GM12878 (cell line): ENCODE measurements at regions not wholly inside any gene's neighbourhood (a gene's known extent, or its start where the extent isn't known, plus 50 kb on each side); places are given as distances from the start of the nearest gene placed in this dataset.

Experiments used
- ATF7 ChIP-seq: fragments of 450-650 bp; IDR thresholded peaks from 2 replicates; pipeline ENCODE4 v1.6.1; 2016; ENCODE audit warnings: low read depth, mild to moderate bottlenecking
- BCL3 ChIP-seq: IDR thresholded peaks from 2 replicates; pipeline ENCODE4 v1.6.1; 2011; ENCODE audit warnings: borderline replicate concordance, low read depth, mild to moderate bottlenecking, moderate library complexity, low read length; ENCODE audit not compliant: insufficient read depth, poor library complexity, severe bottlenecking
- EP300 ChIP-seq, 2 experiments: fragments of 150-350 bp in 1 of 2; IDR thresholded peaks; 2 replicates each; pipeline ENCODE4 v1.6.1; 2011 to 2012; ENCODE audit warnings: low read depth in 2 of 2, low read length in 2 of 2, borderline replicate concordance in 1 of 2, improper control_type of control experiment in 1 of 2, inconsistent platforms in 1 of 2; ENCODE audit not compliant: control insufficient read depth in 1 of 2
- FOS ChIP-seq: IDR thresholded peaks from 3 replicates; pipeline ENCODE4 v1.6.1; 2011; ENCODE audit warnings: borderline replicate concordance; ENCODE audit not compliant: insufficient read length; ENCODE audit errors: extremely low read depth
- GABPA ChIP-seq: IDR thresholded peaks from 2 replicates; pipeline ENCODE4 v1.6.1; 2014; ENCODE audit warnings: antibody characterized with exemption, low read depth, mild to moderate bottlenecking, inconsistent platforms
- GATAD2B ChIP-seq: fragments of 450-650 bp; conservative IDR thresholded peaks from 2 replicates; pipeline ENCODE4 v1.6.1; 2017; ENCODE audit warnings: low read depth, mild to moderate bottlenecking, moderate library complexity
- IRF3 ChIP-seq: fragments of 450-650 bp; IDR thresholded peaks from 2 replicates; pipeline ENCODE4 v1.6.1; 2014; ENCODE audit warnings: mild to moderate bottlenecking
- JUNB ChIP-seq: IDR thresholded peaks from 2 replicates; pipeline ENCODE4 v1.6.1; 2016; ENCODE audit warnings: antibody characterized with exemption, mild to moderate bottlenecking
- MEF2A ChIP-seq: IDR thresholded peaks from 2 replicates; pipeline ENCODE4 v1.6.1; 2011; ENCODE audit warnings: low read depth, mild to moderate bottlenecking, low read length, moderate library complexity; ENCODE audit not compliant: insufficient read depth
- MEF2B ChIP-seq: fragments of 450-650 bp; IDR thresholded peaks from 2 replicates; pipeline ENCODE4 v1.6.1; 2018; ENCODE audit warnings: mild to moderate bottlenecking, moderate library complexity; ENCODE audit not compliant: partially characterized antibody, poor library complexity, severe bottlenecking
- MTA2 ChIP-seq: fragments of 450-650 bp; IDR thresholded peaks from 2 replicates; pipeline ENCODE4 v1.6.1; 2016; ENCODE audit warnings: low read depth, mild to moderate bottlenecking, moderate library complexity
- MTA3 ChIP-seq: IDR thresholded peaks from 2 replicates; pipeline ENCODE4 v1.6.1; 2012; ENCODE audit warnings: low read length, inconsistent platforms, borderline replicate concordance
- RFX5 ChIP-seq: IDR thresholded peaks from 2 replicates; pipeline ENCODE4 v1.6.1; 2011; ENCODE audit warnings: low read depth, low read length, improper control_type of control experiment
- SIX5 ChIP-seq: IDR thresholded peaks from 2 replicates; pipeline ENCODE4 v1.6.1; 2011; ENCODE audit warnings: mild to moderate bottlenecking, low read depth, low read length, moderate library complexity; ENCODE audit not compliant: severe bottlenecking
- SP1 ChIP-seq: IDR thresholded peaks from one replicate; pipeline ENCODE4 v1.6.1; 2011; ENCODE audit warnings: low read depth, low read length
- SRF ChIP-seq, 2 experiments: IDR thresholded peaks; 2 replicates each; pipeline ENCODE4 v1.6.1; 2011; ENCODE audit warnings: low read depth in 2 of 2, low read length in 2 of 2, mild to moderate bottlenecking in 1 of 2, moderate library complexity in 1 of 2
- TBL1XR1 ChIP-seq: IDR thresholded peaks from 2 replicates; pipeline ENCODE4 v1.6.1; 2012; ENCODE audit warnings: low read depth, low read length, improper control_type of control experiment
- USF1 ChIP-seq: IDR thresholded peaks from 2 replicates; pipeline ENCODE4 v1.6.1; 2011; ENCODE audit warnings: borderline replicate concordance, low read depth, mild to moderate bottlenecking, moderate library complexity, mixed read lengths, low read length; ENCODE audit not compliant: insufficient read depth; ENCODE audit errors: extremely low read length
- WRNIP1 ChIP-seq: IDR thresholded peaks from 2 replicates; pipeline ENCODE4 v1.6.1; 2011; ENCODE audit warnings: low read depth, low read length, improper control_type of control experiment, borderline replicate concordance
- YY1 ChIP-seq: IDR thresholded peaks from 2 replicates; pipeline ENCODE4 v1.6.1; 2011; ENCODE audit warnings: low read depth, mild to moderate bottlenecking, low read length
- ZBTB11 ChIP-seq: fragments of 450-650 bp; formaldehyde crosslinking; IDR thresholded peaks from 2 replicates; pipeline ENCODE4 v1.5.0; 2022; ENCODE audit warnings: mild to moderate bottlenecking, missing genetic modification characterization
- ZNF384 ChIP-seq: IDR thresholded peaks from 2 replicates; pipeline ENCODE4 v1.6.1; 2012; ENCODE audit warnings: low read depth, mild to moderate bottlenecking, low read length, improper control_type of control experiment, borderline replicate concordance
- TF ChIP-seq, protein P1 (sequence below): fragments of 450-650 bp; IDR thresholded peaks from 2 replicates; pipeline ENCODE4 v1.6.1; 2016; ENCODE audit warnings: mild to moderate bottlenecking

- TF ChIP-seq USF1, result no peak
- TF ChIP-seq SIX5, result no peak
- TF ChIP-seq GATAD2B, result no peak
- TF ChIP-seq MEF2B, result no peak
- peak; percentile 70; the same call in 1 of the 2 replicates for TF ChIP-seq MTA2
- TF ChIP-seq ZBTB11 (CRISPR knock-in tag), result no peak
- 0 out of 2 replicates have a peak, but pooled peaks have one; percentile 47 for TF ChIP-seq GABPA
- 0 out of 2 replicates have a peak, but pooled peaks have one; percentile 54 for TF ChIP-seq MEF2A
- TF ChIP-seq IRF3, result no peak
- no peak for TF ChIP-seq WRNIP1
- 0 out of 2 replicates have a peak, but pooled peaks have one; percentile 31 for TF ChIP-seq TBL1XR1
- peak; percentile 54 for TF ChIP-seq ATF7
- peak; percentile 44 for TF ChIP-seq BCL3
- no peak for TF ChIP-seq RFX5
- TF ChIP-seq JUNB, result peak; percentile 99
- TF ChIP-seq YY1, result peak; percentile 54; the same call in 1 of the 2 replicates
- TF ChIP-seq FOS, result no peak
- TF ChIP-seq SRF (IDR thresholded peaks at IDR 0.05; ENCODE audit: low read depth in 2 of 2, low read length in 2 of 2), result peak in 1 of 2 experiments; percentile 64; a peak in 1 of 4 replicates
- TF ChIP-seq SP1, result no peak
- no peak; the same call in 1 of the 2 replicates for TF ChIP-seq MTA3
- TF ChIP-seq EP300 (IDR thresholded peaks at IDR 0.05; ENCODE audit: borderline replicate concordance in 1 of 2, control insufficient read depth in 1 of 2, low read depth in 2 of 2, low read length in 2 of 2), result peak; percentile 42 to 78; a peak in 2 of 4 replicates
- peak; percentile 58 for TF ChIP-seq ZNF384
- TF ChIP-seq, protein P1, sequence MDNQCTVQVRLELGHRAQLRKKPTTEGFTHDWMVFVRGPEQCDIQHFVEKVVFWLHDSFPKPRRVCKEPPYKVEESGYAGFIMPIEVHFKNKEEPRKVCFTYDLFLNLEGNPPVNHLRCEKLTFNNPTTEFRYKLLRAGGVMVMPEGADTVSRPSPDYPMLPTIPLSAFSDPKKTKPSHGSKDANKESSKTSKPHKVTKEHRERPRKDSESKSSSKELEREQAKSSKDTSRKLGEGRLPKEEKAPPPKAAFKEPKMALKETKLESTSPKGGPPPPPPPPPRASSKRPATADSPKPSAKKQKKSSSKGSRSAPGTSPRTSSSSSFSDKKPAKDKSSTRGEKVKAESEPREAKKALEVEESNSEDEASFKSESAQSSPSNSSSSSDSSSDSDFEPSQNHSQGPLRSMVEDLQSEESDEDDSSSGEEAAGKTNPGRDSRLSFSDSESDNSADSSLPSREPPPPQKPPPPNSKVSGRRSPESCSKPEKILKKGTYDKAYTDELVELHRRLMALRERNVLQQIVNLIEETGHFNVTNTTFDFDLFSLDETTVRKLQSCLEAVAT, result no peak
These were observed 270.6 kb upstream of the HES1 start (continued) for GRCh38 chr3:193865339-193865738.
